Mesendoderm (in vitro differentiated cells): ENCODE measurements at regions not wholly inside any gene's neighbourhood (a gene's known extent, or its start where the extent isn't known, plus 50 kb on each side); places are given as distances from the start of the nearest gene placed in this dataset.

ENCODE experiments used
- DNase-seq: peaks from one replicate; pipeline ENCODE4 v3.0.0; 2013
- H2AK5ac ChIP-seq: 2 replicates; pipeline ENCODE4 v1.6.1; 2013; ENCODE audit warnings: low read length, inconsistent platforms
- H2BK120ac ChIP-seq: 2 replicates; pipeline ENCODE4 v1.6.1; 2013; ENCODE audit warnings: low read depth, mild to moderate bottlenecking, low read length, moderate library complexity, mixed read lengths
- H2BK15ac ChIP-seq: replicated peaks from 2 replicates; pipeline ENCODE4 v1.6.1; 2013; ENCODE audit warnings: low read depth, mild to moderate bottlenecking, moderate library complexity
- H2BK5ac ChIP-seq: 2 replicates; pipeline ENCODE4 v1.6.1; 2013; ENCODE audit warnings: low read length, inconsistent platforms
- H3K18ac ChIP-seq: 2 replicates; pipeline ENCODE4 v1.6.1; 2013; ENCODE audit warnings: mild to moderate bottlenecking, low read length, mixed read lengths
- H3K23ac ChIP-seq: one replicate; pipeline ENCODE4 v1.6.1; 2013; ENCODE audit warnings: low read length
- H3K27ac ChIP-seq: 2 replicates; pipeline ENCODE4 v1.5.1; 2013; ENCODE audit warnings: low read depth, mild to moderate bottlenecking, inconsistent platforms, low read length, moderate library complexity
- H3K27me3 ChIP-seq: 2 replicates; pipeline ENCODE4 v1.6.1; 2013; ENCODE audit warnings: low read length, control low read depth, mild to moderate bottlenecking, inconsistent platforms; ENCODE audit not compliant: insufficient read depth, poor library complexity
- H3K36me3 ChIP-seq: 2 replicates; pipeline ENCODE4 v1.6.1; 2013; ENCODE audit warnings: low read length, inconsistent platforms; ENCODE audit not compliant: control insufficient read depth, insufficient read depth
- H3K4ac ChIP-seq: one replicate; pipeline ENCODE4 v1.6.1; 2013; ENCODE audit warnings: low read depth, mild to moderate bottlenecking, low read length, moderate library complexity
- H3K4me1 ChIP-seq: 2 replicates; pipeline ENCODE4 v1.6.1; 2013; ENCODE audit warnings: low read depth, low read length, inconsistent platforms; ENCODE audit not compliant: control insufficient read depth
- H3K4me2 ChIP-seq: 2 replicates; pipeline ENCODE4 v1.6.1; 2013; ENCODE audit warnings: low read length
- H3K4me3 ChIP-seq: 2 replicates; pipeline ENCODE4 v1.5.1; 2013; ENCODE audit warnings: mild to moderate bottlenecking, low read length
- H3K56ac ChIP-seq: one replicate; pipeline ENCODE4 v1.6.1; 2013; ENCODE audit warnings: low read length
- H3K79me1 ChIP-seq: 2 replicates; pipeline ENCODE4 v1.6.1; 2013; ENCODE audit warnings: low read length, inconsistent platforms
- H3K79me2 ChIP-seq: 2 replicates; pipeline ENCODE4 v1.6.1; 2013; ENCODE audit warnings: mild to moderate bottlenecking, low read length; ENCODE audit not compliant: control insufficient read depth, insufficient read depth
- H3K9ac ChIP-seq: 2 replicates; pipeline ENCODE4 v1.6.1; 2013; ENCODE audit warnings: low read length, inconsistent platforms
- H4K5ac ChIP-seq: one replicate; pipeline ENCODE4 v1.6.1; 2013; ENCODE audit warnings: low read length
- H4K8ac ChIP-seq: one replicate; pipeline ENCODE4 v1.6.1; 2013; ENCODE audit warnings: low read depth, mild to moderate bottlenecking, control low read depth, low read length, moderate library complexity
- WGBS: extraction: QIAGEN DNeasy Blood & Tissue Kit; methylation state at CpG from one replicate; pipeline ENCODE4 v1.1.7; 2013; ENCODE audit warnings: low lambda C conversion rate, missing lambda C conversion rate; ENCODE audit not compliant: insufficient coverage; ENCODE audit errors: extremely low coverage; 5-methylcytosine and 5-hydroxymethylcytosine counted together

DNA sequence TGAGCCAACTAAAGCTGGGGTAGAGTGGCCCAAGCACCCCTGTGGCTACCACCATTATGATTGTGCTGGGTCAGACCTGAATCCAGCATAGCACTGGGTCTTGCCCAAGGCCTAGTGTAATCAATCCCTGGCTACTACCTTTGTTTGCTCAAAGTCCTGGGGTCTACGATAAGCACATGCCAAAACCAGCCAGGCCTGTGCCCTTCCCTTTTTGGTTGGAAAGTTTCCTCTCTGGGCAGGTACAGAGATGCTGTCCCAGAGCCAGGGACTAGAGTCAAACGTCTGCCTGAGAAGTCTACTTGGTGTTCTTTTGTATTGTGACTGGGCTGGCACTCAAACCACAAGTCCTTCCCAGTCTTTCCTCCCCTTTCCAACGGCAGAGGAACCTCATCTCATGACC lies 371.5 kb upstream of the MAGEC2 start:
- H3K27me3 ChIP-seq: no peaks in the 10 kb centered on the region
- no peak overlapping the region for H3K4ac ChIP-seq
- no peak overlapping the region for H3K4me3 ChIP-seq
- H3K23ac ChIP-seq: no peak overlapping the region
- no peak overlapping the region for H4K5ac ChIP-seq
- no peak overlapping the region for H4K8ac ChIP-seq
- no peak overlapping the region for H3K4me2 ChIP-seq
- H2BK120ac ChIP-seq: no peak overlapping the region
- H2AK5ac ChIP-seq: no peak overlapping the region
- H3K4me1 ChIP-seq: no peaks in the 10 kb centered on the region
- no peaks in the 10 kb centered on the region for H3K79me1 ChIP-seq
- no peak overlapping the region for H3K56ac ChIP-seq
- no peak overlapping the region for H3K27ac ChIP-seq
- no CpG with 5 or more reads among the region's 3 CpGs for WGBS
- no peak overlapping the region for H3K9ac ChIP-seq
- H3K36me3 ChIP-seq: no peaks in the 10 kb centered on the region
- H2BK5ac ChIP-seq: no peak overlapping the region
- no peak overlapping the region for H2BK15ac ChIP-seq
- DNase-seq: no peak
- H3K18ac ChIP-seq: no peak overlapping the region
- H3K79me2 ChIP-seq: no peaks in the 10 kb centered on the region

- Histone ChIP-seq H4K8ac (no peak overlapping the region), H3K56ac (no peak overlapping the region), H3K23ac (no peak overlapping the region), H3K4ac (no peak overlapping the region), H3K9ac (no peak overlapping the region), H3K27ac (no peak overlapping the region), H4K5ac (no peak overlapping the region), H3K79me1 (no peaks in the 10 kb centered on the region), H2AK5ac (no peak overlapping the region), H3K27me3 (no peaks in the 10 kb centered on the region), H2BK5ac (no peak overlapping the region), H2BK15ac (no peak overlapping the region), H3K18ac (no peak overlapping the region), H2BK120ac (no peak overlapping the region), H3K4me3 (no peak overlapping the region), H3K79me2 (no peaks in the 10 kb centered on the region), H3K4me1 (no peaks in the 10 kb centered on the region), H3K4me2 (no peak overlapping the region), H3K36me3 (no peaks in the 10 kb centered on the region)
- no CpG with 5 or more reads among the region's 3 CpGs for WGBS
- DNase-seq: no peak
Observed at GRCh38 chrX:142549923-142550322, 344.8 kb upstream of the MAGEC2 start.

DNA sequence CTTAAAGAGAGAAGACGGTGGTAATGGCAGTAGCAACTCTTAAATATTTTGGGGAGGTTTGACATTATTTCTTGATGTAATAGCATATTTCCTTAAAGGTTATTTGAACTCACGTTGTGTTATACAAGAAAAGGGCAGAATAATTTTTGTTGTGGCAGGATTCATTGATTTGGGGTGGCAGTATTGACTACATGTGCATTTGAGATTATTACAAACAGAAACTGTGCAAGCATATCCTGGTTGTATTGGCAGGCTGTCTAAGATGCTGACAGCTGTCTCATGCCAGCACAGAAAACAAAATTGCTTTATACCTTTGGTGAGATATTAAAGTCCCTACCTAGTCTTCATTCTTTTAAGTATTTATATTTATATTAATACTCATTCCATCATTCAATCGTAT lies 300.7 kb upstream of the MAGEC2 start:
- Histone ChIP-seq H2AK5ac (no peak overlapping the region), H2BK120ac (no peak overlapping the region), H3K4me1 (no peaks in the 10 kb centered on the region), H3K18ac (no peak overlapping the region), H3K4me2 (no peak overlapping the region), H3K4me3 (no peak overlapping the region), H3K27me3 (no peaks in the 10 kb centered on the region), H3K79me2 (no peaks in the 10 kb centered on the region), H3K4ac (no peak overlapping the region), H2BK5ac (no peak overlapping the region), H3K56ac (no peak overlapping the region), H3K23ac (no peak overlapping the region), H4K5ac (no peak overlapping the region), H4K8ac (no peak overlapping the region), H3K9ac (no peak overlapping the region), H3K27ac (no peak overlapping the region), H3K79me1 (no peaks in the 10 kb centered on the region), H2BK15ac (no peak overlapping the region), H3K36me3 (no peaks in the 10 kb centered on the region)
- no peak for DNase-seq
- WGBS: no CpG with 5 or more reads among the region's 3 CpGs

- Histone ChIP-seq H3K18ac (no peak overlapping the region), H2AK5ac (no peak overlapping the region), H3K23ac (no peak overlapping the region), H3K79me1 (no peaks in the 10 kb centered on the region), H3K36me3 (no peaks in the 10 kb centered on the region), H3K79me2 (no peaks in the 10 kb centered on the region), H3K4me1 (no peaks in the 10 kb centered on the region), H3K56ac (no peak overlapping the region), H4K8ac (no peak overlapping the region), H3K4me3 (no peak overlapping the region), H3K27ac (no peak overlapping the region), H3K4me2 (no peak overlapping the region), H3K9ac (no peak overlapping the region), H3K27me3 (no peaks in the 10 kb centered on the region), H2BK15ac (no peak overlapping the region), H4K5ac (no peak overlapping the region), H3K4ac (no peak overlapping the region), H2BK5ac (no peak overlapping the region), H2BK120ac (no peak overlapping the region)
- WGBS: no CpG with 5 or more reads among the region's 5 CpGs
- peak; percentile 7 for DNase-seq
Observed at GRCh38 chrX:142503967-142504643, 299.0 kb upstream of the MAGEC2 start.

GRCh38 chrX:142502441-142502840 lies 297.4 kb upstream of the MAGEC2 start:
- Histone ChIP-seq H3K79me2 (no peaks in the 10 kb centered on the region), H2AK5ac (no peak overlapping the region), H3K4me3 (no peak overlapping the region), H4K8ac (no peak overlapping the region), H4K5ac (no peak overlapping the region), H3K4me1 (no peaks in the 10 kb centered on the region), H3K18ac (no peak overlapping the region), H3K4me2 (no peak overlapping the region), H3K9ac (no peak overlapping the region), H3K23ac (no peak overlapping the region), H3K56ac (no peak overlapping the region), H2BK15ac (no peak overlapping the region), H2BK120ac (no peak overlapping the region), H3K4ac (no peak overlapping the region), H2BK5ac (no peak overlapping the region), H3K27ac (no peak overlapping the region), H3K27me3 (no peaks in the 10 kb centered on the region), H3K36me3 (no peaks in the 10 kb centered on the region), H3K79me1 (no peaks in the 10 kb centered on the region)
- no CpG with 5 or more reads among the region's 2 CpGs for WGBS
- no peak for DNase-seq

DNA sequence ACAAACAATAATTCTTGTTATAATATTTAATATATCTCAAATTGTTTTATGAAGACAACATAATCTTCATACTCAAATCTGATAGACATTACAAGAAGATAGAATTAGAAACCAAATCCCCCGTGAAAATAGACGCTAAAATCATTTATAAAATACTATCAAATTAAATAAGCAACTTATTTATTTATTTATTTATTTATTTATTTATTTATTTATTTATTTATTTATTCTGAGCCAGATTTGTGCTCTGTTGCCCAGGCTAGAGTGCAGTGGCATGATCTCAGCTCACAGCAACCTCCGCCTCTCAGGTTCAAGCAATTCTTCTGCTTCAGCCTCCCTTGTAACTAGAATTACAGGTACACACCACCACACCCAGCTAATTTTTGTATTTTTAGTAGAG lies 294.9 kb upstream of the MAGEC2 start:
- H3K79me2 ChIP-seq: no peaks in the 10 kb centered on the region
- no peak overlapping the region for H3K18ac ChIP-seq
- no peak overlapping the region for H4K5ac ChIP-seq
- WGBS: no CpG with 5 or more reads among the region's 3 CpGs
- H2AK5ac ChIP-seq: no peak overlapping the region
- H3K36me3 ChIP-seq: no peaks in the 10 kb centered on the region
- H2BK120ac ChIP-seq: no peak overlapping the region
- H3K4me1 ChIP-seq: no peaks in the 10 kb centered on the region
- H4K8ac ChIP-seq: no peak overlapping the region
- H3K27me3 ChIP-seq: no peaks in the 10 kb centered on the region
- no peak for DNase-seq
- H3K27ac ChIP-seq: no peak overlapping the region
- H3K23ac ChIP-seq: no peak overlapping the region
- no peaks in the 10 kb centered on the region for H3K79me1 ChIP-seq
- no peak overlapping the region for H2BK15ac ChIP-seq
- H3K4me2 ChIP-seq: no peak overlapping the region
- H3K4me3 ChIP-seq: no peak overlapping the region
- no peak overlapping the region for H3K4ac ChIP-seq
- H2BK5ac ChIP-seq: no peak overlapping the region
- no peak overlapping the region for H3K56ac ChIP-seq
- no peak overlapping the region for H3K9ac ChIP-seq
